Keratinocyte (primary cell): ENCODE measurements at regions not wholly inside any gene's neighbourhood (a gene's known extent, or its start where the extent isn't known, plus 50 kb on each side); places are given as distances from the start of the nearest gene placed in this dataset.

Source experiments
- DNase-seq: peaks from one replicate; pipeline ENCODE4 v3.0.0-alpha.2; 2011; ENCODE audit warnings: low read depth, missing footprints, low spot score
- FAIRE-seq: peaks from 2 replicates; lab custom pipeline; 2011; peaks lifted over from hg19 to GRCh38; lab: Jason Lieb, UNC
- H2AFZ ChIP-seq: 2 replicates; pipeline ENCODE4 v1.6.0; 2012; ENCODE audit warnings: low read length, control low read depth, inconsistent platforms; ENCODE audit not compliant: control insufficient read depth
- H3K27ac ChIP-seq: 2 replicates; pipeline ENCODE4 v1.5.1; 2011; ENCODE audit warnings: low read length; ENCODE audit not compliant: control insufficient read depth, insufficient read depth
- H3K27me3 ChIP-seq: 3 replicates; pipeline ENCODE4 v1.6.0; 2011; ENCODE audit warnings: low read length; ENCODE audit not compliant: control insufficient read depth, insufficient read depth; ENCODE audit errors: extremely low read depth
- H3K36me3 ChIP-seq, 2 experiments: 2 replicates in 1 of 2; 3 replicates in 1 of 2; pipeline ENCODE4 v1.5.1; 2011; ENCODE audit warnings: low read length in 2 of 2, mild to moderate bottlenecking in 1 of 2; ENCODE audit not compliant: control insufficient read depth in 2 of 2, insufficient read depth in 2 of 2; ENCODE audit errors: extremely low read depth in 1 of 2
- H3K4me1 ChIP-seq: 3 replicates; pipeline ENCODE4 v1.5.1; 2011; ENCODE audit warnings: low read length; ENCODE audit not compliant: control insufficient read depth, insufficient read depth; ENCODE audit errors: extremely low read depth
- H3K4me2 ChIP-seq: 3 replicates; pipeline ENCODE4 v1.6.0; 2011; ENCODE audit warnings: low read depth, low read length; ENCODE audit not compliant: control insufficient read depth, insufficient read depth; ENCODE audit errors: extremely low read depth
- H3K4me3 ChIP-seq, 3 experiments: fragments of 200-600 bp in 1 of 3; sonication (generic) in 1 of 3; 2 replicates in 2 of 3; 3 replicates in 1 of 3; pipeline ENCODE4 v1.5.1; 2011 to 2016; ENCODE audit warnings: low read length in 3 of 3, mild to moderate bottlenecking in 3 of 3, control low read depth in 2 of 3, inconsistent platforms in 1 of 3, low read depth in 1 of 3, mixed read lengths in 1 of 3, mixed run types in 1 of 3, moderate library complexity in 1 of 3; ENCODE audit not compliant: control insufficient read depth in 2 of 3, insufficient read depth in 2 of 3; ENCODE audit errors: extremely low read depth in 1 of 3
- H3K79me2 ChIP-seq: 2 replicates; pipeline ENCODE4 v1.6.0; 2012; ENCODE audit warnings: low read length; ENCODE audit not compliant: control insufficient read depth, insufficient read depth
- H3K9ac ChIP-seq: 3 replicates; pipeline ENCODE4 v1.6.0; 2011; ENCODE audit warnings: low read length; ENCODE audit not compliant: control insufficient read depth, insufficient read depth; ENCODE audit errors: extremely low read depth
- H3K9me1 ChIP-seq: 3 replicates; pipeline ENCODE4 v1.6.0; 2011; ENCODE audit warnings: low read length; ENCODE audit not compliant: control insufficient read depth, insufficient read depth; ENCODE audit errors: extremely low read depth
- H3K9me3 ChIP-seq: 2 replicates; pipeline ENCODE4 v1.5.1; 2012; ENCODE audit warnings: low read depth, low read length; ENCODE audit not compliant: control insufficient read depth
- H4K20me1 ChIP-seq: 3 replicates; pipeline ENCODE4 v1.6.0; 2011; ENCODE audit warnings: low read length; ENCODE audit not compliant: control insufficient read depth, insufficient read depth; ENCODE audit errors: extremely low read depth
- EZH2 ChIP-seq: IDR thresholded peaks from one replicate; pipeline ENCODE4 v1.6.1; 2012; ENCODE audit warnings: inconsistent platforms, mild to moderate bottlenecking, low read length, moderate library complexity
- dilution Hi-C: fragments of 300-500 bp; cut with MboI; formaldehyde crosslinking; loops from one replicate; pipeline ENCODE4 v1.7.0; 2020; ENCODE audit warnings: low sequenced_read_pairs; ENCODE audit not compliant: extremely low pct_ligation_motif_present
- TF ChIP-seq, protein P1 (sequence below), 3 experiments: IDR thresholded peaks in 1 of 3; conservative IDR thresholded peaks in 1 of 3; optimal IDR thresholded peaks in 1 of 3; 2 replicates in 2 of 3; 3 replicates in 1 of 3; pipeline versions ENCODE3 to v1.5.1; 2011; ENCODE audit warnings: low read length in 3 of 3, mild to moderate bottlenecking in 3 of 3, moderate library complexity in 2 of 3, control low read depth in 1 of 3, inconsistent platforms in 1 of 3; ENCODE audit not compliant: insufficient read depth in 2 of 3; ENCODE audit errors: extremely low read depth in 1 of 3

DNA sequence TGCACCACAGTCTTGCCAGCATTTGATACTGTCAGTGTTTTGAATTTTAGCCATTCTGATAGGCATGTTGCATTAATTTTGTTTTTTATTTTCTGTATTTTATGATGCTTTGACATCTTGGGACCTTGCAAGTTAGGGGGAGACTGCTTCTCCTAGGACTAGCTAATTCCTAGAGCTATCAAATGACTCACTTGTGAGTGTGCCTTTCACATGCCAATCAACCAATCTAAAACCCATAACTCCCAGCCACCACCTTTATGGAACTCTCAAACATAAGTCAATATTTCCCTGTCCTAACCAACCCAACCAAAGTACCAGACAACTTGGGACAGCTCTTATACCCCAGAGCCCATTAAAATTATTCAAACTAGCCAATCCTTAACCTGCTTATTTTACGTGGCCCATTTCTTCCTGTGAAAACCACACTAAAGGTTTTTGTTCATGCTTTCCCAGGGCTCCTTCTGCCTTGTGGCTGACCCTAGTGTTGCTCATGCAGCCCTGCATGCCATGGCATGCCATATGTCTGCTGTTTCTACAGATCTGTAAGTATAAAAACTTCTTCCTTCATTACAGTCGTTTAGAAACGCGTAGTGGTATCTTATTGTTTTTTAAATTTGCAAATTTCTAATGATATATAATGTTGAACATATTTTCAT is 230.1 kb downstream of the GPD2 start:
- Histone ChIP-seq H3K4me3 (peak overlapping the region in 2 of 3 experiments; percentile 13 to 41), H4K20me1 (no peaks in the 10 kb centered on the region), H2AFZ (peak overlapping the region; percentile 73), H3K9me3 (no peaks in the 10 kb centered on the region), H3K27ac (peak overlapping the region; percentile 85), H3K4me2 (peak overlapping the region; percentile 80), H3K9ac (no peak overlapping the region), H3K4me1 (peaks cover 8% of the 10 kb centered on the region), H3K9me1 (no peaks in the 10 kb centered on the region), H3K36me3 (no peaks in the 10 kb centered on the region), H3K27me3 (no peaks in the 10 kb centered on the region), H3K79me2 (no peaks in the 10 kb centered on the region)
- DNase-seq = peak; percentile 44
- FAIRE-seq = peak; percentile 95
- dilution Hi-C loops = no loop called here
- TF ChIP-seq, protein P1, sequence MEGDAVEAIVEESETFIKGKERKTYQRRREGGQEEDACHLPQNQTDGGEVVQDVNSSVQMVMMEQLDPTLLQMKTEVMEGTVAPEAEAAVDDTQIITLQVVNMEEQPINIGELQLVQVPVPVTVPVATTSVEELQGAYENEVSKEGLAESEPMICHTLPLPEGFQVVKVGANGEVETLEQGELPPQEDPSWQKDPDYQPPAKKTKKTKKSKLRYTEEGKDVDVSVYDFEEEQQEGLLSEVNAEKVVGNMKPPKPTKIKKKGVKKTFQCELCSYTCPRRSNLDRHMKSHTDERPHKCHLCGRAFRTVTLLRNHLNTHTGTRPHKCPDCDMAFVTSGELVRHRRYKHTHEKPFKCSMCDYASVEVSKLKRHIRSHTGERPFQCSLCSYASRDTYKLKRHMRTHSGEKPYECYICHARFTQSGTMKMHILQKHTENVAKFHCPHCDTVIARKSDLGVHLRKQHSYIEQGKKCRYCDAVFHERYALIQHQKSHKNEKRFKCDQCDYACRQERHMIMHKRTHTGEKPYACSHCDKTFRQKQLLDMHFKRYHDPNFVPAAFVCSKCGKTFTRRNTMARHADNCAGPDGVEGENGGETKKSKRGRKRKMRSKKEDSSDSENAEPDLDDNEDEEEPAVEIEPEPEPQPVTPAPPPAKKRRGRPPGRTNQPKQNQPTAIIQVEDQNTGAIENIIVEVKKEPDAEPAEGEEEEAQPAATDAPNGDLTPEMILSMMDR (optimal IDR thresholded peaks at IDR 0.05 in 1 of 3, IDR thresholded peaks at IDR 0.05 in 1 of 3, conservative IDR thresholded peaks at IDR 0.05 in 1 of 3; ENCODE audit: extremely low read depth in 1 of 3, insufficient read depth in 2 of 3, low read length in 3 of 3) = no peak
- TF ChIP-seq EZH2 = no peak

DNA sequence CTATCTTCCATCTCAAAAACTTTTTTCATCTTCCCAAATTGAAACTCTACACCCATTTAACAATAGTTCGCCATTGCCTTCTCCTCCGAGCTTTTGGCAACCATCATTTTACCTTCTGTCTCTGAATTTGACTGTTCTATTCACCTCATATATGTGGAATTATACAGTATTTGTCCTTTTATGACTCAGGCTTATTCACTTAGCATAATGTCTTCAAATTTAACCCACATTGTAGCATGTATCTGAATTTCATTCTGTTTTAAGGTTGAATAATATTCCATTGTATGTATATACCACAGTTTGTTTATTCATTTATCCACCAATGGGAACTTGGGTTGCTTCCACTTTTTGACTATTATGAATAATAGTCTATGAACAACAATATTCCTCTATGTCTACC is 233.9 kb downstream of the GPD2 start:
- H4K20me1 ChIP-seq = no peaks in the 10 kb centered on the region
- H3K79me2 ChIP-seq = no peaks in the 10 kb centered on the region
- no peaks in the 10 kb centered on the region for H3K9me3 ChIP-seq
- H2AFZ ChIP-seq = no peak overlapping the region
- H3K9ac ChIP-seq = no peak overlapping the region
- DNase-seq = no peak
- no peaks in the 10 kb centered on the region for H3K9me1 ChIP-seq
- no peak for FAIRE-seq
- no peak overlapping the region for H3K4me2 ChIP-seq
- dilution Hi-C loops = no loop called here
- H3K4me3 ChIP-seq = no peak overlapping the region
- H3K4me1 ChIP-seq = peaks cover 12% of the 10 kb centered on the region
- no peak overlapping the region for H3K27ac ChIP-seq
- no peaks in the 10 kb centered on the region for H3K27me3 ChIP-seq
- no peak for TF ChIP-seq EZH2
- TF ChIP-seq, protein P1 (optimal IDR thresholded peaks at IDR 0.05 in 1 of 3, IDR thresholded peaks at IDR 0.05 in 1 of 3, conservative IDR thresholded peaks at IDR 0.05 in 1 of 3; ENCODE audit: extremely low read depth in 1 of 3, insufficient read depth in 2 of 3, low read length in 3 of 3) = no peak
- no peaks in the 10 kb centered on the region for H3K36me3 ChIP-seq
